ENCODE measurements at regions not wholly inside any gene's neighbourhood (a gene's known extent, or its start where the extent isn't known, plus 50 kb on each side); places are given as distances from the start of the nearest gene placed in this dataset.

DNA sequence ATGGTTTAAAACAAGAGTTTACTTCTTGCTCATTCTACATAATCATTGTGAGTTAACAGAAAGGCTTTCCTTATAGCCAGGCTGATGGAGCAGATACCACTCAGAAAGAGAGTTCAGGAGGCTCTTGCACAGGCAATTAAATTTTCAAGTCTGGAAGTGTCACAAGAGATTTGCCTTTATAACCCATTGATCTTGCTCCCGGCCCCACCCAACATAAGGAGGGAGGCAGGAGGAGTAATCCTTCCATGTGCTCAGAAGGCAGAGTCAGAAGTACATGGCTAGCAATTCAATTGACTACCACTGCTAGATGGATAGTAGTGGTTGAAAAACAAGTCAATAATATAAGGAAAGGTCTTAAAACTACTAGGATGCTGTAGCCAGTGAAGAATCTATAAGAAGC is 346.3 kb upstream of the CDH11 start:
- Mint-ChIP-seq H3K27me3 (ENCODE audit: insufficient read depth) (no peaks in the 10 kb centered on the region), H3K4me3 (no peak overlapping the region), H3K4me1 (no peaks in the 10 kb centered on the region), H3K27ac (no peak overlapping the region), H3K36me3 (ENCODE audit: low read depth) (no peaks in the 10 kb centered on the region), H3K9me3 (peaks cover 2% of the 10 kb centered on the region)
- no peak overlapping the region for H3K9ac ChIP-seq (ENCODE audit: extremely low read depth, low read length, poor library complexity, severe bottlenecking)
- TF ChIP-seq, protein P1, sequence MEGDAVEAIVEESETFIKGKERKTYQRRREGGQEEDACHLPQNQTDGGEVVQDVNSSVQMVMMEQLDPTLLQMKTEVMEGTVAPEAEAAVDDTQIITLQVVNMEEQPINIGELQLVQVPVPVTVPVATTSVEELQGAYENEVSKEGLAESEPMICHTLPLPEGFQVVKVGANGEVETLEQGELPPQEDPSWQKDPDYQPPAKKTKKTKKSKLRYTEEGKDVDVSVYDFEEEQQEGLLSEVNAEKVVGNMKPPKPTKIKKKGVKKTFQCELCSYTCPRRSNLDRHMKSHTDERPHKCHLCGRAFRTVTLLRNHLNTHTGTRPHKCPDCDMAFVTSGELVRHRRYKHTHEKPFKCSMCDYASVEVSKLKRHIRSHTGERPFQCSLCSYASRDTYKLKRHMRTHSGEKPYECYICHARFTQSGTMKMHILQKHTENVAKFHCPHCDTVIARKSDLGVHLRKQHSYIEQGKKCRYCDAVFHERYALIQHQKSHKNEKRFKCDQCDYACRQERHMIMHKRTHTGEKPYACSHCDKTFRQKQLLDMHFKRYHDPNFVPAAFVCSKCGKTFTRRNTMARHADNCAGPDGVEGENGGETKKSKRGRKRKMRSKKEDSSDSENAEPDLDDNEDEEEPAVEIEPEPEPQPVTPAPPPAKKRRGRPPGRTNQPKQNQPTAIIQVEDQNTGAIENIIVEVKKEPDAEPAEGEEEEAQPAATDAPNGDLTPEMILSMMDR (conservative IDR thresholded peaks at IDR 0.05), result no peak
- no peak overlapping the region for H3K27ac ChIP-seq (ENCODE audit: low read depth, low read length)
- H3K36me3 ChIP-seq (ENCODE audit: control insufficient read depth, insufficient read depth, low read length), result no peaks in the 10 kb centered on the region
- H3K9me3 ChIP-seq (ENCODE audit: control insufficient read depth, low read length), result no peaks in the 10 kb centered on the region
- no peaks in the 10 kb centered on the region for H3K27me3 ChIP-seq (ENCODE audit: control insufficient read depth, insufficient read depth, low read length, poor library complexity, severe bottlenecking)
- no peak overlapping the region for H3K4me3 ChIP-seq (ENCODE audit: low read length)
- H3K4me1 ChIP-seq (ENCODE audit: control insufficient read depth, insufficient read depth, low read length), result no peaks in the 10 kb centered on the region
- 100% methylated on average over 1 of the region's 1 CpG; no CpG with 5 or more reads in 1 of the 2 experiments for WGBS, 2 experiments (ENCODE audit: insufficient coverage in 1 of 2, insufficient read length in 1 of 2)
- DNase-seq, result no peak

DNA sequence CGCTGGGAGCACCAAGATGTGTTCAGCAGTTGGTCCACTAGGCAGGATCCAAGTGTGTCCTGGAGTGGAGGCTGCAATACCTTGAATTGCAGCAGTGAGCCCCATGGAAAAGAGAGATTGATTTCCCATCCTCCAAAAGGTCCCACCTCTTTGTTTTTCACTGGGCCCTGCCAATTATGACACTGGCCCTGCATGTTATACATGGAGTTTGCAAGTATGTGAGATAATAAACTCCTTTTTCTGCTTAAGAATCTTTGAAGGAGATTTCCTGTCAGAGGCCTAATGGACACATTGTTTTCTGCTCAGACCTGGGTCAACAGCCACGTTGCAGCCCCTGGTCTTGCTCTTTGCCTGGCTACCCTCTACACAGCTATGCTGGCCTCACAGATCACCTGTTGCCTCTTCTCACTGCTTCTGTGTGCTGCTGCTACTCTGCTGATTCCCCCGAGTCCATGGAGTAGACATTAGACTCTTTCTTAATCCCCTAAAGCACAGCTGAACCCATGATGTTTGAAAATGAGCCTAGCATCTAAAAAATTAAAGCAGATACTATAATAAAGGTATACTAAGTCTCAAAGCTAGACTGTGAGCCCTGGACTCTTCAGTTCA is 341.9 kb upstream of the CDH11 start:
- H3K27me3 Mint-ChIP-seq (ENCODE audit: insufficient read depth), result no peaks in the 10 kb centered on the region
- H3K4me3 ChIP-seq (ENCODE audit: low read length), result no peak overlapping the region
- no peaks in the 10 kb centered on the region for H3K4me1 Mint-ChIP-seq
- DNase-seq, result no peak
- WGBS, 2 experiments (ENCODE audit: insufficient coverage in 1 of 2, insufficient read length in 1 of 2), result 87 to 95% methylated on average over 2 to 3 of the region's 3 CpGs
- TF ChIP-seq, protein P1 (conservative IDR thresholded peaks at IDR 0.05), result no peak
- no peak overlapping the region for H3K9ac ChIP-seq (ENCODE audit: extremely low read depth, low read length, poor library complexity, severe bottlenecking)
- no peak overlapping the region for H3K27ac ChIP-seq (ENCODE audit: low read depth, low read length)
- no peaks in the 10 kb centered on the region for H3K4me1 ChIP-seq (ENCODE audit: control insufficient read depth, insufficient read depth, low read length)
- H3K4me3 Mint-ChIP-seq, result no peak overlapping the region
- no peaks in the 10 kb centered on the region for H3K9me3 ChIP-seq (ENCODE audit: control insufficient read depth, low read length)
- no peak overlapping the region for H3K27ac Mint-ChIP-seq
- no peaks in the 10 kb centered on the region for H3K36me3 ChIP-seq (ENCODE audit: control insufficient read depth, insufficient read depth, low read length)
- H3K36me3 Mint-ChIP-seq (ENCODE audit: low read depth), result no peaks in the 10 kb centered on the region
- H3K9me3 Mint-ChIP-seq, result no peaks in the 10 kb centered on the region
- no peaks in the 10 kb centered on the region for H3K27me3 ChIP-seq (ENCODE audit: control insufficient read depth, insufficient read depth, low read length, poor library complexity, severe bottlenecking)

DNA sequence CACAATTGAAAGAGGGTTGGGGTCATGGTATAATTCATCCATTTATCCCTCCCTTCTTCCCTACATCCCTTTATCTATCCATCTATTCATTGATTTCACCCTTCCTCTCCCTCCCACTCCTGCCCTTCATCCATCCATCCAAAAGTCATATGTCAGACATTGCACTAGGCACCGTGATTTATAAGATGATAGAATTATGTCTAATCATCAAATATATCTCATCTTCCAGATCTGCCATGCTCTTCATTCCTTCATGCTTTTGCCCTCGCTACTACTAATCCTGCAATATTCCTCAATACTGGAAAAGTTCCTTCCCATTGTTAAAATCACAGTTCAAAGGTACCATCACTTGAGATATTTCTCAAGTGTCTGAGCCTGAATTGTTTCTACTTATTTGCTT is 335.2 kb upstream of the CDH11 start:
- TF ChIP-seq, protein P1 (conservative IDR thresholded peaks at IDR 0.05), result no peak
- 59 to 64% methylated on average over 1 to 2 of the region's 2 CpGs for WGBS, 2 experiments (ENCODE audit: insufficient coverage in 1 of 2, insufficient read length in 1 of 2)
- Mint-ChIP-seq H3K27ac (no peak overlapping the region), H3K9me3 (no peaks in the 10 kb centered on the region), H3K36me3 (ENCODE audit: low read depth) (no peaks in the 10 kb centered on the region), H3K27me3 (ENCODE audit: insufficient read depth) (no peaks in the 10 kb centered on the region), H3K4me1 (no peaks in the 10 kb centered on the region), H3K4me3 (no peak overlapping the region)
- H3K27ac ChIP-seq (ENCODE audit: low read depth, low read length), result no peak overlapping the region
- H3K9ac ChIP-seq (ENCODE audit: extremely low read depth, low read length, poor library complexity, severe bottlenecking), result no peak overlapping the region
- H3K4me1 ChIP-seq (ENCODE audit: control insufficient read depth, insufficient read depth, low read length), result no peaks in the 10 kb centered on the region
- no peaks in the 10 kb centered on the region for H3K36me3 ChIP-seq (ENCODE audit: control insufficient read depth, insufficient read depth, low read length)
- H3K27me3 ChIP-seq (ENCODE audit: control insufficient read depth, insufficient read depth, low read length, poor library complexity, severe bottlenecking), result no peaks in the 10 kb centered on the region
- DNase-seq, result no peak
- H3K4me3 ChIP-seq (ENCODE audit: low read length), result no peak overlapping the region
- no peaks in the 10 kb centered on the region for H3K9me3 ChIP-seq (ENCODE audit: control insufficient read depth, low read length)

Measured in endodermal cell (in vitro differentiated cells).